ENCODE measurements at regions not wholly inside any gene's neighbourhood (a gene's known extent, or its start where the extent isn't known, plus 50 kb on each side); places are given as distances from the start of the nearest gene placed in this dataset.

- H3K27me3 ChIP-seq (replicated peaks) = no peaks in the 10 kb centered on the region
- H3K36me3 ChIP-seq (replicated peaks) = no peaks in the 10 kb centered on the region
- in situ Hi-C loops (cut with HindIII; ENCODE audit: low pct_ligation_motif_present, low sequenced_read_pairs) = no loop called here
- DNase-seq = no peak
- H3K27ac ChIP-seq = no peak overlapping the region
- TF ChIP-seq, protein P1, sequence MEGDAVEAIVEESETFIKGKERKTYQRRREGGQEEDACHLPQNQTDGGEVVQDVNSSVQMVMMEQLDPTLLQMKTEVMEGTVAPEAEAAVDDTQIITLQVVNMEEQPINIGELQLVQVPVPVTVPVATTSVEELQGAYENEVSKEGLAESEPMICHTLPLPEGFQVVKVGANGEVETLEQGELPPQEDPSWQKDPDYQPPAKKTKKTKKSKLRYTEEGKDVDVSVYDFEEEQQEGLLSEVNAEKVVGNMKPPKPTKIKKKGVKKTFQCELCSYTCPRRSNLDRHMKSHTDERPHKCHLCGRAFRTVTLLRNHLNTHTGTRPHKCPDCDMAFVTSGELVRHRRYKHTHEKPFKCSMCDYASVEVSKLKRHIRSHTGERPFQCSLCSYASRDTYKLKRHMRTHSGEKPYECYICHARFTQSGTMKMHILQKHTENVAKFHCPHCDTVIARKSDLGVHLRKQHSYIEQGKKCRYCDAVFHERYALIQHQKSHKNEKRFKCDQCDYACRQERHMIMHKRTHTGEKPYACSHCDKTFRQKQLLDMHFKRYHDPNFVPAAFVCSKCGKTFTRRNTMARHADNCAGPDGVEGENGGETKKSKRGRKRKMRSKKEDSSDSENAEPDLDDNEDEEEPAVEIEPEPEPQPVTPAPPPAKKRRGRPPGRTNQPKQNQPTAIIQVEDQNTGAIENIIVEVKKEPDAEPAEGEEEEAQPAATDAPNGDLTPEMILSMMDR (IDR thresholded peaks at IDR 0.05; ENCODE audit: low read depth, low read length, missing control alignments) = peak; percentile 45
- no peak overlapping the region for H3K4me3 ChIP-seq (ENCODE audit: low read depth, low read length)
Measured at GRCh38 chr4:25531272-25531671, 124.4 kb upstream of the SLC34A2 start.

GRCh38 chr4:25532591-25532990, 123.1 kb upstream of the SLC34A2 start:
- in situ Hi-C loops (cut with HindIII; ENCODE audit: low pct_ligation_motif_present, low sequenced_read_pairs) = no loop called here
- H3K36me3 ChIP-seq (replicated peaks) = no peaks in the 10 kb centered on the region
- TF ChIP-seq, protein P1 (IDR thresholded peaks at IDR 0.05; ENCODE audit: low read depth, low read length, missing control alignments) = no peak
- no peaks in the 10 kb centered on the region for H3K27me3 ChIP-seq (replicated peaks)
- no peak overlapping the region for H3K4me3 ChIP-seq (ENCODE audit: low read depth, low read length)
- no peak overlapping the region for H3K27ac ChIP-seq
- no peak for DNase-seq

GRCh38 chr4:25533256-25533655, 122.4 kb upstream of the SLC34A2 start:
- H3K27me3 ChIP-seq (replicated peaks) = no peaks in the 10 kb centered on the region
- in situ Hi-C loops (cut with HindIII; ENCODE audit: low pct_ligation_motif_present, low sequenced_read_pairs) = no loop called here

GRCh38 chr4:25535278-25535677, 120.4 kb upstream of the SLC34A2 start:
- DNase-seq = no peak
- in situ Hi-C loops (cut with HindIII; ENCODE audit: low pct_ligation_motif_present, low sequenced_read_pairs) = no loop called here
- Histone ChIP-seq H3K27ac (no peak overlapping the region), H3K36me3 (replicated peaks) (no peaks in the 10 kb centered on the region), H3K4me3 (ENCODE audit: low read depth, low read length) (no peak overlapping the region), H3K27me3 (replicated peaks) (no peaks in the 10 kb centered on the region)
- TF ChIP-seq, protein P1 (IDR thresholded peaks at IDR 0.05; ENCODE audit: low read depth, low read length, missing control alignments) = no peak

More at GRCh38 chr4:25533256-25533655, 122.4 kb upstream of the SLC34A2 start:
- Histone ChIP-seq H3K4me3 (ENCODE audit: low read depth, low read length) (no peak overlapping the region), H3K27ac (no peak overlapping the region), H3K36me3 (replicated peaks) (no peaks in the 10 kb centered on the region)
- TF ChIP-seq, protein P1 (IDR thresholded peaks at IDR 0.05; ENCODE audit: low read depth, low read length, missing control alignments) = no peak
- DNase-seq = no peak

GRCh38 chr4:25535701-25536473, 119.8 kb upstream of the SLC34A2 start:
- Histone ChIP-seq H3K27ac (no peak overlapping the region), H3K4me3 (ENCODE audit: low read depth, low read length) (no peak overlapping the region), H3K27me3 (replicated peaks) (no peaks in the 10 kb centered on the region), H3K36me3 (replicated peaks) (no peaks in the 10 kb centered on the region)
- in situ Hi-C loops (cut with HindIII; ENCODE audit: low pct_ligation_motif_present, low sequenced_read_pairs) = no loop called here
- DNase-seq = no peak
- TF ChIP-seq, protein P1 (IDR thresholded peaks at IDR 0.05; ENCODE audit: low read depth, low read length, missing control alignments) = no peak
